Upper lobe of left lung (tissue), 6 donors: ENCODE measurements at regions not wholly inside any gene's neighbourhood (a gene's known extent, or its start where the extent isn't known, plus 50 kb on each side); places are given as distances from the start of the nearest gene placed in this dataset.

Experiments
- ATAC-seq, 2 donors: fragments of 200-7000 bp; cut with Tn5 transposase; one replicate each; pipeline ENCODE4 v1.9.1; 2022; ENCODE audit warnings: mild to moderate bottlenecking in 2 of 2, moderate library complexity in 2 of 2; ENCODE audit not compliant: low FRiP score in 2 of 2
- DNase-seq, 2 donors: peaks; one replicate each; pipeline ENCODE4 v3.0.0-alpha.2; 2019 to 2020
- H3K27ac ChIP-seq, 4 donors: fragments of 200-600 bp; sonication (generic); one replicate each; pipeline ENCODE4 v1.5.1; 2016 to 2019
- H3K27me3 ChIP-seq, 4 donors: fragments of 200-600 bp; sonication (generic); one replicate each; pipeline ENCODE4 v1.5.1; 2017 to 2019
- H3K36me3 ChIP-seq, 4 donors: fragments of 200-600 bp; sonication (generic); one replicate each; pipeline ENCODE4 v1.5.1; 2016 to 2019
- H3K4me1 ChIP-seq, 4 donors: fragments of 200-600 bp; sonication (generic); one replicate each; pipeline ENCODE4 v1.5.1; 2018 to 2019
- H3K4me3 ChIP-seq, 4 donors: fragments of 200-600 bp; sonication (generic); one replicate each; pipeline ENCODE4 v1.5.1; 2017 to 2019; ENCODE audit warnings: mild to moderate bottlenecking in 2 of 4, moderate library complexity in 1 of 4
- H3K9me3 ChIP-seq, 4 donors: fragments of 200-600 bp; sonication (generic); one replicate each; pipeline ENCODE4 v1.5.1; 2018 to 2019
- CTCF ChIP-seq, 6 experiments: fragments of 450-650 bp in 4 of 6; fragments of 200-600 bp in 2 of 6; sonication (generic) in 2 of 6; IDR thresholded peaks; one replicate each; pipeline ENCODE4 v1.5.1; 2016 to 2019; ENCODE audit warnings: antibody characterized with exemption in 6 of 6
- EP300 ChIP-seq, 4 donors: sonication (generic); formaldehyde crosslinking; IDR thresholded peaks; one replicate each; pipeline ENCODE4 v1.5.1; 2017; ENCODE audit warnings: antibody characterized with exemption in 4 of 4, control low read depth in 2 of 4
- POLR2A ChIP-seq, 4 donors: fragments of 450-650 bp; IDR thresholded peaks; one replicate each; pipeline ENCODE4 v1.5.1; 2016 to 2017; ENCODE audit warnings: antibody characterized with exemption in 4 of 4, mild to moderate bottlenecking in 2 of 4
- POLR2AphosphoS5 ChIP-seq, 2 donors: sonication (generic); formaldehyde crosslinking; IDR thresholded peaks; one replicate each; pipeline ENCODE4 v1.5.1; 2017; ENCODE audit warnings: antibody characterized with exemption in 2 of 2
- WGBS, 2 donors: methylation state at CpG; one replicate each; pipeline ENCODE4 v1.1.5; 2017 to 2018; 5-methylcytosine and 5-hydroxymethylcytosine counted together
- donor health status: DM: no; HTN: no; CAD: no; lungs with moderate emphysema.
- donor health status: DM: no; HTN: yes; CAD: no; lungs with severe emphysema.

DNA sequence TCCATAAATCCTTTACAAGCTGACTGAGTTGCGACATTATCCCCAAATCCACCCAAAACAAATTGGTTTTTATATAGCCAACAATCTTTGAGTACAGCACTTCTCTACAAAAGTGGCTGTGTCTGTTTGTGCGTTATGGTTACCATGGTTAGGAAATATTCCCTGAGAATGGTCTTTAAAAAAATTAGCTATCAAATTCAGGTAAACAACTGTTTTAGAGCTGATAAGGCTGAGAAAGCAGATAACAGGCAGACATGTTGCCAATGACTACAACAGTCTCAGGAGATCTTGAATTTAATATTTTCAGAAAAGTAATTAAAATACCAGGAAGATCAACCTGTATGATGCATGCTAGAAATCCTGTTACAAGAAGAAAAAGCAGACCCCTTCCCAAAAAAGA lies 248.0 kb downstream of the RASSF9 start:
- no peak overlapping the region for H3K4me3 ChIP-seq
- 50 to 61% methylated on average over 2 of the region's 2 CpGs for WGBS, 2 donors
- H3K9me3 ChIP-seq = no peaks in the 10 kb centered on the region
- no peaks in the 10 kb centered on the region for H3K4me1 ChIP-seq
- TF ChIP-seq CTCF (IDR thresholded peaks at IDR 0.05) = no peak
- no peak for TF ChIP-seq EP300 (IDR thresholded peaks at IDR 0.05)
- TF ChIP-seq POLR2AphosphoS5 (IDR thresholded peaks at IDR 0.05) = no peak
- no peak for TF ChIP-seq POLR2A (IDR thresholded peaks at IDR 0.05)
- no peak overlapping the region for H3K27ac ChIP-seq
- H3K36me3 ChIP-seq = no peaks in the 10 kb centered on the region
- DNase-seq (no peak), ATAC-seq (no peak)
- H3K27me3 ChIP-seq = no peaks in the 10 kb centered on the region

DNA sequence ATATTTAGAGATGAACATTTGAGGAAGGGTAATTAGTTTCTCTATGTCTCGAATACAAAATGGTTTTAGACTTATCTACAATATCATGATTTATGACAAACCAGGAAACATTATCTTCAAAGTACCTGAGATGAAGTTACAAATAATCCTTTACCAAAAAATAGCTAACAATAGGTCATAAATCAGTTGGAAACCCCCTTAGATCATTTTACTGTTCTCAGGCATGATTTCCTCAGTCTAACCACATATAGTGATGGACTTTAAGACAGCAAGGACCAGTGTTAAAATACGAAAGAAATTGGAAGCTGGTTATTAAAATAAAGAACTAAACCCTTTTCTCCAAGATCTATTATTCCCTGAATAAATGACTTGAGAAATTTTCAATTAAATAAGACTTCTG lies 235.4 kb downstream of the RASSF9 start:
- H3K4me3 ChIP-seq = no peak overlapping the region
- ATAC-seq = no peak
- H3K4me1 ChIP-seq = no peaks in the 10 kb centered on the region
- no peaks in the 10 kb centered on the region for H3K36me3 ChIP-seq
- 54 to 64% methylated on average over 2 of the region's 2 CpGs for WGBS, 2 donors
- H3K27ac ChIP-seq = no peak overlapping the region
- peaks cover 0 to 5% (median 0%) of the 10 kb centered on the region in 4 donors for H3K9me3 ChIP-seq
- no peaks in the 10 kb centered on the region for H3K27me3 ChIP-seq
- TF ChIP-seq POLR2AphosphoS5 (IDR thresholded peaks at IDR 0.05) (no peak), POLR2A (IDR thresholded peaks at IDR 0.05) (no peak), CTCF (IDR thresholded peaks at IDR 0.05) (no peak), EP300 (IDR thresholded peaks at IDR 0.05) (no peak)
- DNase-seq = no peak

GRCh38 chr12:85603556-85603955 lies 232.7 kb downstream of the RASSF9 start:
- H3K27me3 ChIP-seq = no peaks in the 10 kb centered on the region
- no peak overlapping the region for H3K27ac ChIP-seq
- no peaks in the 10 kb centered on the region for H3K9me3 ChIP-seq
- no peak for TF ChIP-seq POLR2A (IDR thresholded peaks at IDR 0.05)
- H3K4me1 ChIP-seq = no peaks in the 10 kb centered on the region
- H3K36me3 ChIP-seq = no peaks in the 10 kb centered on the region
- WGBS, 2 donors = 54 to 56% methylated on average over 2 of the region's 2 CpGs
- DNase-seq = no peak
- H3K4me3 ChIP-seq = no peak overlapping the region
- no peak for ATAC-seq

- DNase-seq (no peak), ATAC-seq (no peak)
- no peak overlapping the region for H3K27ac ChIP-seq
- H3K9me3 ChIP-seq = no peaks in the 10 kb centered on the region
- no peaks in the 10 kb centered on the region for H3K4me1 ChIP-seq
- no peak overlapping the region for H3K4me3 ChIP-seq
- H3K27me3 ChIP-seq = no peaks in the 10 kb centered on the region
- 86 to 87% methylated on average over 1 to 2 of the region's 2 CpGs for WGBS, 2 donors
- no peaks in the 10 kb centered on the region for H3K36me3 ChIP-seq
- TF ChIP-seq POLR2A (IDR thresholded peaks at IDR 0.05) (no peak), EP300 (IDR thresholded peaks at IDR 0.05) (no peak), POLR2AphosphoS5 (IDR thresholded peaks at IDR 0.05) (no peak), CTCF (IDR thresholded peaks at IDR 0.05) (no peak)
These were observed 229.8 kb downstream of the RASSF9 start for GRCh38 chr12:85606455-85606854.

GRCh38 chr12:85609778-85610177 lies 226.4 kb downstream of the RASSF9 start:
- H3K9me3 ChIP-seq = no peaks in the 10 kb centered on the region
- ATAC-seq (no peak), DNase-seq (no peak)
- H3K4me3 ChIP-seq = no peak overlapping the region
- 76 to 90% methylated on average over 2 of the region's 2 CpGs for WGBS, 2 donors
- H3K4me1 ChIP-seq = no peaks in the 10 kb centered on the region
- H3K36me3 ChIP-seq = no peaks in the 10 kb centered on the region
- H3K27me3 ChIP-seq = no peaks in the 10 kb centered on the region
- no peak overlapping the region for H3K27ac ChIP-seq
- TF ChIP-seq POLR2AphosphoS5 (IDR thresholded peaks at IDR 0.05) (no peak), CTCF (IDR thresholded peaks at IDR 0.05) (no peak), EP300 (IDR thresholded peaks at IDR 0.05) (no peak), POLR2A (IDR thresholded peaks at IDR 0.05) (no peak)
